HG03558 (cell line): ENCODE measurements at regions not wholly inside any gene's neighbourhood (a gene's known extent, or its start where the extent isn't known, plus 50 kb on each side); places are given as distances from the start of the nearest gene placed in this dataset.
A peak's percentile ranks its signal among the peaks of the same experiment; 100 is the strongest.
"Not testable (repeated sequence)": the region's sequence is repeated elsewhere in the genome, so short reads cannot be mapped to it uniquely, and the experiment has no call there.

Source experiments
- ATAC-seq: cut with Tn5 transposase; IDR thresholded peaks from one replicate; pipeline ENCODE4 v1.9.1; 2021; ENCODE audit warnings: moderate number of reproducible peaks; ENCODE audit not compliant: unreplicated experiment; ENCODE audit errors: extremely low read depth

DNA sequence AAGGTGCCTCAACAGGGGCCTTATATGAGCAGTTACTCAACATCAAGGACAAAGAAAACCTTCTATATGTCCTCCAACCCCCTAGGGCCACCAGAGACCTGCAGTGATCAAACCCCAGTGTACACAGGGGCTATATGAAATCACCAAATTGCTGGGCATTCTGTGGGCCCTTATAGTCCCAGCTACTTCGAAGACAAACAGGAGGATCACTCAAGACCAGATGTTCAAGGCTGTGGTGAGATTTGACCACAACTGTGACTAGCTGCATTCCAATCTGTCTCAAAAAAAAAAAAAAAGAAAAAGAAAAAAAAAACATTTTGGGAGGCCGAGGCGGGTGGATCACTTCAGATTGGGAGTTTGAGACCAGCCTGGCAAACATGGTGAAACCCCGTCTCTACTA is 51.0 kb upstream of the PRB2 start:
- ATAC-seq, result no peak

DNA sequence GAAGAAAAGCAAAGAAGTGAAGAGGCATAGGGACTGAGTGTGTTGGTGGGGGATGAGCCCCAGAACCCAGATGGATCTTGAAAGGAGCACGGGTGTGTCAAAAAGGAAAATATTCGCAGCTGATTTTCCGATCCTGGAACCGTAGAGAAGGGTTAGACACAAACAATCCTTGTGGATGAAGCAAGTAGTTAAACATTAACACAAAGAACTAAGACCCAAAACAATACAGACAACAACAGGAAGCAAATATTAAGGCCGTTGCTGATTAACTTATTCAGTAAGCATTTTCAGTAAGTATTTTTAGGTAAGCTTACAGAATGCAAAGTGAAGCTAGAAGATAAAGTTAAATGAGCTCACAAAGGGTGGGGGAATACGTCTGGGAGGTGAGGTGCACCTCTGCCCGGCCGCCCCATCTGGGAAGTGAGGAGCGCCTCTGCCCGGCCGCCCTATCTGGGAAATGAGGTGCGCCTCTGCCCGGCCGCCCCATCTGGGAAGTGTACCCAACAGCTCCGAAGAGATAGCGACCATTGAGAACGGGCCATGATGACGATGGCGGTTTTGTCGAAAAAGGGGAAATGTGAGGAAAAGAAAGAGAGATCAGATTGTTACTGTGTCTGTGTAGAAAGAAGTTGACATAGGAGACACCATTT is 62.8 kb upstream of the PRB2 start:
- ATAC-seq, result no peak

DNA sequence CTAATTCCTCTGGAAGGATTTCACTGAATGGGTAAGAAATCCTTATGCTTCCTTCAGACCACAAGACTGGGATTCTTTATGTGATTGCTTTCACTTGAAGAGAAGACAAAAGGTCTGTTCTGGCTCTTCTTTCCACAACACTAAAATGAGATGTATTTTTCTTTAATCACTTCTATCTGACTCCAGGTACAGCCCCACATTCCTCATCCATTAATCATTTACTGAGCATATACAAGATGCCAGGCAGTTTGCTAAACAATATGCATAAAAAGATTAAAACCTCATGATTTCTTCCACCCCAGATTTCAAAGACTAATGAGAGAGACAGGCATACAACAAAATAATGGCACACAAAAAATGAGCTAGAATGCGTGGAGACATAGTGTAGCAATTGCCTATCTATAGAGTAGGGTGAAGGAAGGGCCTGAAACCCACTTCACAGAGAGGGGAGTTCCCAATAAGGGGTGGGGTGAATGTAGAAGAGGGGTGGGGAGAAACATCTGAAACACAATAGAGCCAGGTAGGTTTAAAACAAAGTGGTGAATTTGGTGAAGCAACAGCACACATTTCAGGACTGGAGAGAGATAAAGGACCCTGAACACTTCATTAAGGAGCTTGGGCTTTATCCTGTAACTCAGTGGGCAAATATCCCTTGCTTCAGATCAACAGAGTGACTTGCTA is 65.1 kb upstream of the PRB2 start:
- no peak for ATAC-seq

DNA sequence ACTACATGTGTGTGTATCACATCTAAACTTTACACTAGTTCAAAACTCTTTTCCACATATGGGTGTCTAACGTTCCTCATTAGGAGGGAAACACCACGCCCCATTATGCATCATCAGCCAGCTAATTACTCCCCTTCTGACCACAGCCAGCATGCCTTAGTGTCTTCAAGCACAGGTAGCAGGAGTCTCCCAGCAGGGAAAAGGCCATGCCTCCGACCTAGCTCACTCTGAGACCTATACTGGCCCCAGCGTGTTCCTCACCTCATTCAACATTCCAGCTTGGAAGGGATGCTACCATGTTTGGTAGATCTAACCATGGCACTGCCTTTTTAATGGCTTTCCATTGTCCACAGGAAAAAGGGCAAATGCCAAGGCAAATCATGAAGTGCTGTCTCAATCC is 66.1 kb upstream of the PRB2 start:
- ATAC-seq, result no peak

DNA sequence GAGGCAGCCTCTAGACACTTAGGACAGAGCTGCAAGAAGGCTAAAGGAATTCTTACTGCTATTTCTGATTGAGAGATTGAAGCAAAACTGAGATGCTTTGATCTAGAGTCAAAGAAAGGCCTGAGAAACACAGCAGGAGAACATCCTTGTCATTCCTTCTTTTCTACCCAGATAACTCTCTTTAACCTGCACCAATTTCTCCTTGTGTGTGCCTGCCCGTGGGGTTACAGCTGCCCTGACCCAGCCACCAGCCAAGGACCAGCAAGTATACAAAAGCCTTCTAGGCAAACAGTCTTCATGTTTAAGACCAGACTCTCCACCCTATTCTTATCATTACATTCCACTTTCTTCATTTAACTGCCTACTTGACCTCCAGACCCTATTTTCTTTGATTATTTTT is 81.7 kb upstream of the PRB2 start:
- ATAC-seq, result no peak

DNA sequence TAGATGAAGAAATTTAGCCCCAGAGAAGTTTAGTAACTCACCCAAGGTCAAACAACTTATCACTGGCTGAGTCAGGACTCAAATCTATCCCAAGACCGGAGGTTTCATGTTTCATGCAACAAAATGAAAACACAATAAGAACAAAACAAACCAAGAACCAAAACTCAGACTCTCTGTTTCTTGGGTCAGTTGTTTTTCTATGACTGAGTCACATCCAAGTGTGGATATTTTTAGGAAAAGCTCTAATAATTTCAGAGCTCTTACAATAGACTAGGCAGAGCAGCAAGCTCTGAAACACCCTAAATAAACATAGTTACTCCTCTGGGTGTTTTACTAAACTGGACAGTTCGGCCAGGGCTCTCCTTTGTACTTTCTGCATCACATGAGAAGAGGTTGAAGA is 87.6 kb upstream of the PRB2 start:
- ATAC-seq, result no peak

DNA sequence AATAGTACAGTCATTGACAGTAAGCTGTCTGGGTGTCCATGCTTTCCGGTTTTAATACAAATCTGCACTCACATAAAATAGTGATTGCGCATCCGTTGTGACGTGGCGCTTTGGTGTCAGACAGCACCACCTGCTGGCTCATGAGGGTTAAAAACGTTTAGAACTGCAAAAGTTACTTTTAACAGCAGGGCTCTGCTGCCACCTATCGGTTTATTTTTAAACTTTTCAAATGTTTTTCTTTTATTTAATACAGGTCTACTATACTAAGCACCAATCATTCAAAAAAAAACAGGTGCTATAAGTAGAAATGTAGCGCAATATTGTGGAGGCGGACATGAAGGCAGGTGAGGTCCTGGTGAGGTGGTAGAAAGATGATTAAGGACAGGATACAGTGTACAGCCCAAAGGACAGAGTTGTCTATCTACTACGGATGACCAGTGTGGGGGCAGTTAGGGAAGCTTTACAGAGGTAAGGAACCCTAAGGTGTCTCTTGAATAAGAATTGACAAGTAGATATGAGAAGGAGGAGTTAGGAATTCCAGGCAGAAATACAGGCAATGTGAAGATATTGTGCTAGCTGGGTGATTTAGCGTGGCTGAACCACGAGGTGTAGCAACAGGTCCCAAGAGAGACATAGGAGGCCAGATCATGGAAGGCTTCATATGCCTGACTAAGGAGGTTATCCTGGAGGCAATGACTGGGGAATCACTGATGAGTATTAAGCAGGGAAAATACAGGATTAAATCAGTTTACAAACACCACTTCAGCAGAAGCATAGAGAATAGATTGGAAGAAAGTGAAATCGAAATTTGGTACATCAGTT is 91.5 kb upstream of the PRB2 start:
- ATAC-seq, result peak; percentile 55

DNA sequence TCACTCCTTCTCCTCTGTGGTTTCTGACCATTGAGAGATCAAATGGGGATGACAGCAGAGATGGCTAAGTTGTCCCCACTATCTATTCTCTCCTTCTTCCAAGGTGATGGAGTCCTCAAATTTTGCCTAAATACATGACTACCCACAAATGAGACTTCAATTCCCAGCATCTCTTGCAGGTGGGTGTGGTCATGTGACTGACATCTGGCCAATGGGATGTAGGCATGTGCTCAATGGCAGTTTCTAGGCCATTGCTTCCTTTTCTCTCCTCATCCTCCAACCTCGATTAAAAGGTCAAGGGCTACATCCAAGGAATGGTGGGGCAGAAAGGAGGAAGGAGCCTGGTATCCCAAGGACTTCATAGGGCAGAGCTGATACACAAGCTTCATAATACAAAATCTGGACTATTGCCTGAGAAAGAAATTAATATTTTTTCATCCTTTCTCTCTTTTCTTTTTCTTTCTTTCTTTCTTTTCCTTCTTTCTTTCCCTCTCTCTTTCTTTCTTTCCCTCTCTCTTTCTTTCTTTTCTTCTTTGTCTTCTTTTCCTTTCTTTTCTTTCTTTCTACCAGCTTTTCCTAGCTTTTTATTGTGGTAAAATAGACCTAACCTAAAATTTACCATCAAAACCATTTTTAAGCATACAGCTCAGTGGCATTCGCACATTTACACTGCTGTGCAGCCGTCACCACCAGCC is 100.9 kb upstream of the PRB2 start:
- ATAC-seq, result no peak

DNA sequence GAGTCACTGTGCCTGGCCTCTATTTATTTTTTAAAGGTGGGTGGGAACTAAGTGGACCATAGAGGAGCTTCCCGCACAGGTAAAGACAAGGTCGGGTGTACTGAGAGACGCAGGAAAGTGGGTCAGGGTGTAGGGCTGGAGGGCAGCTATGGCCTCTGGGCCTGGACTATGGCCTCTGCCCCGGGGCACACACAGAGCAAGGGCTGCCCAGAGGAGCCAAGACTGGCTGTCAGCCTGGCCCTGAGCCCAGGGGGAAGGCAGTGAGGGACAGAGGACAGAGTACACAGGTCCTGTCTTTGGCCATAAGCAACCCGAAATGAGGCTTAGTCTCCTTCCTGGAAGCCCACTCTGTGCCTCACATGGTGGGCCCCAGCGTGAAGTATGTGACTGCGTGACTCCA is 102.1 kb upstream of the PRB2 start:
- no peak for ATAC-seq

DNA sequence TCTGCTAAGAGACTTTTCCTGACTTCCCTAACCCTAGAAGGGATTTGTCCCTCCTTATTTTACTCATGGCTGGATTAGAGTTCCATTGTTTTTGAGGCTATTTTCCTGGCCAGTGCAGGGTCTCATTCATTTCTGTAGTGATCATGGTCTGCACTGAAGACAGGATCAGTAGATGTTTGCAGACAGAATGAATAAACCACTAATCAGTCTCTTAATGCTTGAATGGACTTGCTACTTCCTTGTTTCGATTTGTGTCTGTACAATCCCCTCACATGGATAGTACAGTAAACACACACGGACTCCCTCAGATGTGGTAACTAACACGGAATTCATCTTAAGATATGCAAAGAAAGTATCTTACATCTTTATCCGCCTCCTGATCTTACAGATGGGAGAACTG is 102.6 kb upstream of the PRB2 start:
- ATAC-seq, result no peak

DNA sequence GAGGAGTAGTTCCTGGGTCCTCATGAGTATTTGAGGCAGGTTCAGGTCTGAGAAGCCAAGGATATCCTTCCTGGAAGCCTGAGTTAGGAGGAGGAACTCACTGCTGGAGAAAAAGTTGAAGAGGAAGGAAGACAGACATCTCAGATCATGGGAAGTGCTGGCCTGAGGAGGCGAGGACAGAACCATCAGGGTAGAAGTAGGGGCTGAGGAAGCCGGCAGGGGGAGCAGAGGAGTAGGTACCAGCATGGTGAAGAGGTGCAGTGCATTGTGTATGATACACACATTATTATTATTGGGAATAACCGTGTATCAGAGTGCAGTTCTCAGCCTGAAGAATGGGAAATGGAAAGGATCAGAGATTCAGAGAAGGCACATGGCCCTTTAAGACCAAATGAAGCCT is 103.2 kb upstream of the PRB2 start:
- not testable (repeated sequence) for ATAC-seq

DNA sequence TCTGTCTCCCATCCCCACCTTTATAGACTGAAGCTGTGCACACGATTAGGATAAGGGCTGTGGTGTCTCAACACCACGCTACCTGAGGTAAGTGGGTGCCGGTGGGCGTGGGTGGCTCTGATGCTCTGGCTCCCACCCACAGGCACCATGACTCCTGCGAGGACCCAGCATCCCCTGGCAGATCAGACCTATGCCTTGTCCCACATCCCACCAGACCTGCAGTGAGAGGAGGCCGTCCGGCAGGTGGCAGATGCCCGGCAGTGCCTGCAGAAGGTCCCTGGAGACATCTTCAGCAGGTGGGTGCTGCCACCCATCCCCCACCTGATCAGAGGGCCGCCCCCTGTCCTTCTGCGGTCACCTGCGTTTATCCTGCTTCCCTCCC is 104.4 kb upstream of the PRB2 start:
- ATAC-seq, result no peak

DNA sequence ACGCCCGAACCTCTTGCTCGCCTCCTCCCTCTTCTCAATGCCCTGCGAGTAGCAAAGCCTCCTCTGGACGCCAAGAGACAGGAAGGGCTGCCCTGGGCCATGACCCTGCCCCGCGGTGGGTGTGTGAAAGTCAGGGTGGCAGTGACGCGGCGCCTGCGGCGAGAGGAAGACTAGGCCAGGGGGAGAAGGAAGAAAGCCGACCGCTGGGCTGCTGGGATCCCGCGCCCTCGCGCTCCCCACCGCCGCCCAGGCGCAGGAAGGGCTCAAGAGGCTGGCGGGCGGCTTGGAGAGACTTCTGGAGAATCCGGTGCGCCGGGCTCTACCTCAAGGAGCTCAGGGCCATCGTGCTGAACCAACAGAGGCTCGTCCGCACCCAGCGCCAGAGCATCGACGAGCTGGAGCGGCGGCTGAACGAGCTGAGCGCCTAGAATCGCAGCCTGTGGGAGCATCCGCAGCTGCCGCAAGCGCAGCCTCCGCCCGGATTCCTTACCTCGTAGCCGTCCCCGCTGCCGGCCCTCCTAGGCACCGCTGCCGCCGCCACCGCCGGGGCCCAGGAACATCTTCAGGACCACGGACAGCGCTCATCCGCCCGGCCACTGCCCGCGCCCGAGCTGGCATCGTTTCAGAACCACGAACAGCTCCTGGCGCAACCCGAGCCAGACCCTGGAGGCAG is 105.0 kb upstream of the PRB2 start:
- no peak for ATAC-seq

DNA sequence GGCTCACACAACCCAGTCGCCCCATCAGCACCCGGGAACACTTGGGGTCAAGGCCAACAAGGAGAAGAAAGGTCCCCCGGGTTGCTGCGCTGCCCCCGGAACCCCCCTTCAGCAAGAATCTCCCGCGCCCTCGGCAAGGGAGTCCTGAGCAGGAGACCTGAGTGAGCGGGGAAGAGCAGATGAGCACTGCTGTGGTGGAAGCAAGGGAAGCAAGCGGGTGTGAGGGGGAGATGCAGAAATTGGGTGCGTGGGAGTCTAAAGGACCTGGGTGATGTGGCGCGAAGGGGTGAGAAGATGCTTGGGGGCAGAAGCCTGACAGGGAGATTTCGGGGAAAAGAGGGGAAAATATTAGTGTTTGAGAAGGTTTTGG is 105.5 kb upstream of the PRB2 start:
- ATAC-seq, result no peak

DNA sequence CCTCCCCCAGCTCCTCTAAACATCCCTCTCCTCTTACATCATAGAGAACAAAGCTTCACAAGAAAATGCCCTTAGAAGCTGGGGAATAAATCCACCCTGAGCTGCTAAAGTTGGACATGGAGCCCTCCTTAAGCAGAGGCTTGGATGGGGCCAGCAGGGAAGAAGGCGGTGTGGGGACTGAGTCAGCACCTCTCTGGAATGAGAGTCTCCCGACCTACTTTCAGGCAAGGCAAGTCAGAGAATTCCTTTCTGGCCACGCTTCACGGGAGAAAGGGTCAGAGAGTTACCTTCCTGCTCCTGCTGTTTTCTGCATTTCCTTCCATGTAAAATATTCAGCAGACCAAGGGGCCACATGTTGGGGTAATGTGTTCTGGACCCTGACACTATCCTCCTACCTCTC is 113.3 kb upstream of the PRB2 start:
- ATAC-seq, result no peak

DNA sequence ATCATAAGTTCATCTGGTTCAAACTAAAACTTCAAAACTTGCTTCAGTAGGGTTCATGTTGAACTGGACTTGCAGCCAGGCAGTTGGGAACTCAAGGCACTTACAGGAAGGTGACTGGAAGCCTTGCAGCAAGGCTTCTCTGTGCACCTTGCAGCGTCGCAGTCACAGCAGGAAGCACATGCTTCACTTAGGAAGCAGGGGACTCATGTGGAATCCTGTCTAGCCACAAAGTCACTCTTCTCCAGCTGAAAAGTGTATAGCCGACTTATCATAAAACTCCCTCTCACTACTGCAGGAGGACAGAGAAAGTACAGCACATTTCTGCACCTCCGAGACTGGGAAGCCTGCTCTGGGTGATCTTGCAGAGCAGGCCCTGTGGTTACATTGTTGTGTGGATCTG is 114.0 kb upstream of the PRB2 start:
- ATAC-seq, result no peak

DNA sequence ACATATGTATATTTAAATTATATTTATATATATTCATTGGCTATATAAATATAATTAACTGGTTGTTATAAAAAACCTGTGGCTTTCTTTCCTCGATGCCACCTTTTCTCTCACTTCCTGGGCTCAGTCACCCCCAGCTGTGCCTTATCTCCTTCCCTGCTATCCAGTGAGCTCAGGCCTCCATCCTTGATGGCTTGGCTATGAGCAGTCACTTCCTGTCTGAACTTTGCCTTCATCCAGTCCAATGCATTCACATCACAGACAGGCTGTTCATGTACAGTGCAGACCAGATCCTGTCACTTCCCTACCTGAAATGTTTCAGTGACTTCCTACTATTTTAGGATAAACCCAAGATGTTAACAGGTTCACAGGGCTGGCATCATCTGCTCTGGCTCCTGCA is 115.3 kb upstream of the PRB2 start:
- ATAC-seq, result no peak

DNA sequence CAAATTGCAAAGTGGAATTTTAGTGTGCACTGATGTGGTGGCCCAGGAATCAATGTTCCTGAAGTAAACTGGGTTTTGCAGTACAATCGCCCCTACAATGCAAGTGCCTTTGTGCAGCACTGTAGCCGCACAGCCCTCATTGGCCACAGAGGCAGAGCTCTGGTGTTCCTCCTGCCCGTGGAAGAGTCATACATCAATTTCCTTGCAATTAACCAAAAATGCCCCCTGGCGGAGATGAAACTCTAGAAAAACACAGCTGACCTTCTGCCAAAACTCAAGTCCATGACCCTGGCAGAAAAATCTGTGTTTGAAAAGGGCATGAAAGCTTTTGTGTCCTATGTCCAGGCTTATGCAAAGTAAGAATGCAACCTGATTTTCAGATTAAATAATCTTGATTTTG is 117.9 kb upstream of the PRB2 start:
- no peak for ATAC-seq

DNA sequence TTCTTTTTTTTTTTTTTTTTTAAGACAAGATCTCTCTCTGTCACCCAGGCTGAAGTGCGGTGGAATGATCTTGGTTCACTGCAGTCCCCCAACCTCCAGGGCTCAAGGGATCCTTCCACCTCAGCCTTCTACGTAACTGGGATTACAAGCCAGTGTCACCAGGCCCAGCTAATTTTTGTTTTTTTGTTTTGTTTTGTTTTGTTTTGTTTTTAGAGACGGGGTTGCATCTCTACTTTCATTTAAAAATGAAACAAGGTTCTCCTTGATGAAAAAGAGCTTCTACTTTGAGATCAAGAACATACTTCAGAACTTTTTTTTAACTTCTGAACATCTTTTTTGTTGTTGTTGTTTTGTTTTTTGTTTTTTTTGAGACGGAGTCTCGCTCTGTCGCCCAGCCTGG is 121.7 kb upstream of the PRB2 start:
- no peak for ATAC-seq

DNA sequence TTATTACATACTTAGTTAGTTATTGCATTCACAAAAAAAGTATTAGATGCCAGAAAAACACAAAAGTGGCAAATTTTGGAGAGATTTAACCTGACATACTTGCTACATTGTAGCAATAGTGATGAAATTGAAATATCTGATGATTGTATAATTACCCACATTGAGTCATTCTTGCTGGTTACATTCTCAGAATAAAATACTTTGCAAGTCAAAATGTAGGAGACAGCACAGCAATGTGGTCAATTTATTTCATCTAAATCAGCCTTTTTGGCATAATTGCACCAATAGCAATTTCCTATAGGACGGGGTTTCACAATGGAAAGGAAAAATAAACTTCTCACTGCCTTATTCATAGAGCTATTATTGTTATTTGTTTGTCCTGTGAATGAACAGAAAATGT is 125.0 kb upstream of the ETV6 start:
- ATAC-seq, result no peak

DNA sequence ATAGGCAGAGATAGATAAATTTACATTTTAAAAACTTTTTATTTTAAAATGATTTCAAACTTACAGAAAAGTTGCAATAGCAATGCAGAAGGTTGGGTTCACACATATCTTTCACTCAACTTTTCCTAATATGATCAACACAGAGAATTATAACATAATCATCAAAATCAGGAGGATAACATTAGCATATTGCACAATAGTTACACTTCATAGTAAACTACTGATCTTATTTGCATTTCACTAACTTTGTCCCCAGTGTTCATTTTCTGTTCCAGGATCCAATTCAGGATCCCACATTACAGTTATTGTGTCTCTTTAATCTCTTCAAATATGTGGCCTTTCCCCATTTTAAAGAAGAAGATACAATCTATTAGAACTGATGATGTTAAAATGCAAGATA is 115.4 kb upstream of the ETV6 start:
- ATAC-seq, result no peak
